GM21737 (cell line): ENCODE measurements at regions not wholly inside any gene's neighbourhood (a gene's known extent, or its start where the extent isn't known, plus 50 kb on each side); places are given as distances from the start of the nearest gene placed in this dataset.

Source experiments
- ATAC-seq: cut with Tn5 transposase; IDR thresholded peaks from one replicate; pipeline ENCODE4 v1.9.1; 2021; ENCODE audit warnings: mild to moderate bottlenecking, moderate library complexity; ENCODE audit not compliant: unreplicated experiment

GRCh38 chr6:165229216-165229615 lies 80.2 kb downstream of the C6orf118 start:
- ATAC-seq, result no peak

- ATAC-seq, result no peak
Observed at GRCh38 chr6:165227644-165228329, 81.6 kb downstream of the C6orf118 start.

GRCh38 chr6:165223736-165224135 lies 85.7 kb downstream of the C6orf118 start:
- no peak for ATAC-seq

- no peak for ATAC-seq
Observed at GRCh38 chr6:165223101-165223500, 86.3 kb downstream of the C6orf118 start.

- no peak for ATAC-seq
Observed at GRCh38 chr6:165222315-165223025, 86.9 kb downstream of the C6orf118 start.

GRCh38 chr6:165220045-165220444 lies 89.4 kb downstream of the C6orf118 start:
- no peak for ATAC-seq

- no peak for ATAC-seq
Observed at GRCh38 chr6:165219629-165220028, 89.8 kb downstream of the C6orf118 start.

- no peak for ATAC-seq
Observed at GRCh38 chr6:165218829-165219228, 90.6 kb downstream of the C6orf118 start.

GRCh38 chr6:165206798-165207197 lies 102.6 kb downstream of the C6orf118 start:
- no peak for ATAC-seq

GRCh38 chr6:165205632-165206031 lies 103.8 kb downstream of the C6orf118 start:
- ATAC-seq, result no peak

- ATAC-seq, result no peak
Observed at GRCh38 chr6:165204807-165205545, 104.4 kb downstream of the C6orf118 start.

- no peak for ATAC-seq
Observed at GRCh38 chr6:165200178-165200577, 109.2 kb downstream of the C6orf118 start.

GRCh38 chr6:165191461-165191860 lies 117.9 kb downstream of the C6orf118 start:
- ATAC-seq, result no peak

- ATAC-seq, result no peak
Observed at GRCh38 chr6:165186441-165187205, 122.8 kb downstream of the C6orf118 start.

- no peak for ATAC-seq
Observed at GRCh38 chr6:165186041-165186440, 123.4 kb downstream of the C6orf118 start.

- ATAC-seq, result no peak
Observed at GRCh38 chr6:165184192-165184979, 125.0 kb downstream of the C6orf118 start.

- ATAC-seq, result no peak
Observed at GRCh38 chr6:165183496-165184140, 125.8 kb downstream of the C6orf118 start.

GRCh38 chr6:165183071-165183470 lies 126.3 kb downstream of the C6orf118 start:
- ATAC-seq, result no peak

GRCh38 chr6:165181951-165182414 lies 127.4 kb downstream of the C6orf118 start:
- ATAC-seq, result no peak

- ATAC-seq, result no peak
Observed at GRCh38 chr6:165178056-165178455, 131.3 kb downstream of the C6orf118 start.
